ENCODE measurements at regions not wholly inside any gene's neighbourhood (a gene's known extent, or its start where the extent isn't known, plus 50 kb on each side); places are given as distances from the start of the nearest gene placed in this dataset.

- no peak for TF ChIP-seq EZH2 (IDR thresholded peaks at IDR 0.05; ENCODE audit: borderline replicate concordance, low read depth, low read length, severe bottlenecking)
- TF ChIP-seq, protein P1, sequence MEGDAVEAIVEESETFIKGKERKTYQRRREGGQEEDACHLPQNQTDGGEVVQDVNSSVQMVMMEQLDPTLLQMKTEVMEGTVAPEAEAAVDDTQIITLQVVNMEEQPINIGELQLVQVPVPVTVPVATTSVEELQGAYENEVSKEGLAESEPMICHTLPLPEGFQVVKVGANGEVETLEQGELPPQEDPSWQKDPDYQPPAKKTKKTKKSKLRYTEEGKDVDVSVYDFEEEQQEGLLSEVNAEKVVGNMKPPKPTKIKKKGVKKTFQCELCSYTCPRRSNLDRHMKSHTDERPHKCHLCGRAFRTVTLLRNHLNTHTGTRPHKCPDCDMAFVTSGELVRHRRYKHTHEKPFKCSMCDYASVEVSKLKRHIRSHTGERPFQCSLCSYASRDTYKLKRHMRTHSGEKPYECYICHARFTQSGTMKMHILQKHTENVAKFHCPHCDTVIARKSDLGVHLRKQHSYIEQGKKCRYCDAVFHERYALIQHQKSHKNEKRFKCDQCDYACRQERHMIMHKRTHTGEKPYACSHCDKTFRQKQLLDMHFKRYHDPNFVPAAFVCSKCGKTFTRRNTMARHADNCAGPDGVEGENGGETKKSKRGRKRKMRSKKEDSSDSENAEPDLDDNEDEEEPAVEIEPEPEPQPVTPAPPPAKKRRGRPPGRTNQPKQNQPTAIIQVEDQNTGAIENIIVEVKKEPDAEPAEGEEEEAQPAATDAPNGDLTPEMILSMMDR (IDR thresholded peaks at IDR 0.05; ENCODE audit: borderline replicate concordance, extremely low read depth, low read length, poor library complexity, severe bottlenecking) = no peak
These were observed 1594.3 kb downstream of the PLA2G4A start for GRCh38 chr1:188423073-188423472.

GRCh38 chr1:188424176-188424575 lies 1595.4 kb downstream of the PLA2G4A start:
- no peak overlapping the region for H3K4me3 ChIP-seq (ENCODE audit: low read depth in 1 of 2, low read length in 2 of 2)
- H3K9me3 ChIP-seq (ENCODE audit: insufficient read depth, low read length, severe bottlenecking) = no peaks in the 10 kb centered on the region
- no peak overlapping the region for H2AFZ ChIP-seq (ENCODE audit: low read depth, low read length)
- DNase-seq (no peak), ATAC-seq (ENCODE audit: insufficient read depth, low read depth) (no peak)
- no peak overlapping the region for H3K9ac ChIP-seq (ENCODE audit: low read depth, low read length)
- H3K27ac ChIP-seq (ENCODE audit: low read length) = no peak overlapping the region
- no peak for TF ChIP-seq EZH2 (IDR thresholded peaks at IDR 0.05; ENCODE audit: borderline replicate concordance, low read depth, low read length, severe bottlenecking)
- TF ChIP-seq, protein P1 (IDR thresholded peaks at IDR 0.05; ENCODE audit: borderline replicate concordance, extremely low read depth, low read length, poor library complexity, severe bottlenecking) = no peak
- H3K79me2 ChIP-seq (ENCODE audit: insufficient read depth, low read length) = no peaks in the 10 kb centered on the region
- no peaks in the 10 kb centered on the region for H4K20me1 ChIP-seq (ENCODE audit: insufficient read depth, low read length)
- no peaks in the 10 kb centered on the region for H3K4me1 ChIP-seq (ENCODE audit: insufficient read depth, low read length)
- H3K36me3 ChIP-seq (ENCODE audit: insufficient read depth, low read length) = no peaks in the 10 kb centered on the region
- no peak overlapping the region for H3K4me2 ChIP-seq (ENCODE audit: insufficient read depth, low read length)
- H3K27me3 ChIP-seq (ENCODE audit: insufficient read depth, low read length, poor library complexity) = no peaks in the 10 kb centered on the region

More at GRCh38 chr1:188423073-188423472, 1594.3 kb downstream of the PLA2G4A start:
- Histone ChIP-seq H4K20me1 (ENCODE audit: insufficient read depth, low read length) (no peaks in the 10 kb centered on the region), H3K4me3 (ENCODE audit: low read depth in 1 of 2, low read length in 2 of 2) (no peak overlapping the region), H3K79me2 (ENCODE audit: insufficient read depth, low read length) (no peaks in the 10 kb centered on the region), H2AFZ (ENCODE audit: low read depth, low read length) (no peak overlapping the region), H3K27ac (ENCODE audit: low read length) (no peak overlapping the region), H3K4me1 (ENCODE audit: insufficient read depth, low read length) (no peaks in the 10 kb centered on the region), H3K4me2 (ENCODE audit: insufficient read depth, low read length) (no peak overlapping the region), H3K9me3 (ENCODE audit: insufficient read depth, low read length, severe bottlenecking) (no peaks in the 10 kb centered on the region), H3K36me3 (ENCODE audit: insufficient read depth, low read length) (no peaks in the 10 kb centered on the region), H3K27me3 (ENCODE audit: insufficient read depth, low read length, poor library complexity) (no peaks in the 10 kb centered on the region), H3K9ac (ENCODE audit: low read depth, low read length) (no peak overlapping the region)
- DNase-seq (no peak), ATAC-seq (ENCODE audit: insufficient read depth, low read depth) (no peak)

DNA sequence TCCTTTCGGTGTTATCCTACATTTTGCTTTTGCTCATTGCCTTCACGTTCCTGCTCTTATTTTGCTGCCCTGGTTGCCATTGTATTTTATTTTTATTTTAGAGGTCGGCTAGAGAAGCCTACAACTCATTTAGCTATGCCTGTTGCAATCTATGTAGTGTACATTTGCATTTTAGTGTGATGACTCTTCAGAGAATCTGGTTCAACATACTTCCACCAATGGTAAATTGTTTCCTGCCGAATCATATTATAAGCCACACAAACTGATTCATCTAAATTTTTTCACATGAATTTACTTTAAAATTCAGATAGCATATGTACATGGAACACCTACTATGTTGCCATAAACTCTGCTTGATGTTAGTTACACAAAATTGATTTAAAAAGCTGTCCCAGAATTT lies 1596.9 kb downstream of the PLA2G4A start:
- Histone ChIP-seq H3K9ac (ENCODE audit: low read depth, low read length) (no peak overlapping the region), H2AFZ (ENCODE audit: low read depth, low read length) (no peak overlapping the region), H3K79me2 (ENCODE audit: insufficient read depth, low read length) (no peaks in the 10 kb centered on the region), H4K20me1 (ENCODE audit: insufficient read depth, low read length) (no peaks in the 10 kb centered on the region), H3K9me3 (ENCODE audit: insufficient read depth, low read length, severe bottlenecking) (no peaks in the 10 kb centered on the region), H3K36me3 (ENCODE audit: insufficient read depth, low read length) (no peaks in the 10 kb centered on the region), H3K4me1 (ENCODE audit: insufficient read depth, low read length) (no peaks in the 10 kb centered on the region), H3K4me3 (ENCODE audit: low read depth in 1 of 2, low read length in 2 of 2) (no peak overlapping the region), H3K4me2 (ENCODE audit: insufficient read depth, low read length) (no peak overlapping the region), H3K27me3 (ENCODE audit: insufficient read depth, low read length, poor library complexity) (no peaks in the 10 kb centered on the region), H3K27ac (ENCODE audit: low read length) (no peak overlapping the region)
- ATAC-seq (ENCODE audit: insufficient read depth, low read depth) = no peak
- TF ChIP-seq, protein P1 (IDR thresholded peaks at IDR 0.05; ENCODE audit: borderline replicate concordance, extremely low read depth, low read length, poor library complexity, severe bottlenecking) = no peak
- no peak for TF ChIP-seq EZH2 (IDR thresholded peaks at IDR 0.05; ENCODE audit: borderline replicate concordance, low read depth, low read length, severe bottlenecking)
- no peak for DNase-seq

- no peaks in the 10 kb centered on the region for H3K9me3 ChIP-seq (ENCODE audit: insufficient read depth, low read length, severe bottlenecking)
- H4K20me1 ChIP-seq (ENCODE audit: insufficient read depth, low read length) = no peaks in the 10 kb centered on the region
- no peaks in the 10 kb centered on the region for H3K36me3 ChIP-seq (ENCODE audit: insufficient read depth, low read length)
- no peak overlapping the region for H3K9ac ChIP-seq (ENCODE audit: low read depth, low read length)
- DNase-seq (no peak), ATAC-seq (ENCODE audit: insufficient read depth, low read depth) (no peak)
- H3K4me1 ChIP-seq (ENCODE audit: insufficient read depth, low read length) = no peaks in the 10 kb centered on the region
- no peaks in the 10 kb centered on the region for H3K27me3 ChIP-seq (ENCODE audit: insufficient read depth, low read length, poor library complexity)
- no peak for TF ChIP-seq EZH2 (IDR thresholded peaks at IDR 0.05; ENCODE audit: borderline replicate concordance, low read depth, low read length, severe bottlenecking)
- TF ChIP-seq, protein P1 (IDR thresholded peaks at IDR 0.05; ENCODE audit: borderline replicate concordance, extremely low read depth, low read length, poor library complexity, severe bottlenecking) = no peak
- no peak overlapping the region for H2AFZ ChIP-seq (ENCODE audit: low read depth, low read length)
- H3K27ac ChIP-seq (ENCODE audit: low read length) = no peak overlapping the region
- H3K79me2 ChIP-seq (ENCODE audit: insufficient read depth, low read length) = no peaks in the 10 kb centered on the region
- no peak overlapping the region for H3K4me2 ChIP-seq (ENCODE audit: insufficient read depth, low read length)
- H3K4me3 ChIP-seq (ENCODE audit: low read depth in 1 of 2, low read length in 2 of 2) = no peak overlapping the region
These were observed 1597.8 kb downstream of the PLA2G4A start for GRCh38 chr1:188426561-188426960.
